HG03460 (cell line): ENCODE measurements at regions not wholly inside any gene's neighbourhood (a gene's known extent, or its start where the extent isn't known, plus 50 kb on each side); places are given as distances from the start of the nearest gene placed in this dataset.
"Not testable (repeated sequence)": the region's sequence is repeated elsewhere in the genome, so short reads cannot be mapped to it uniquely, and the experiment has no call there.

Experiments
- ATAC-seq: cut with Tn5 transposase; IDR thresholded peaks from one replicate; pipeline ENCODE4 v1.9.1; 2021; ENCODE audit not compliant: unreplicated experiment

DNA sequence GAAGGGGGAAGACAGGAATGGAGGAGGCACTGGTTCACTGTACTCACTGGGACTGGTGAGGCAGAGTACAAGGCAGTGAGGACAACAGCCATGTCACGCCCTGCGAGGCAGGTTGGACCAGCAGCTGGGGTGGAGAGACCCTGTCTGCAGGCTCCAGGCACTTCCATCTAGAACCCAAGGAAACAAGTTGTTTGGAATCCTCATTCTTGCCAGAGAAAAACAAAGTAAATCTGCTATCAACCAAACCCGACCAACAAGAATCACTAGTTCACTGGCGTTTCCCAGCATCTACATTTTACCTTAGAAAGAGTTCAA is 98.5 kb upstream of the CDYL start:
- ATAC-seq, result no peak

DNA sequence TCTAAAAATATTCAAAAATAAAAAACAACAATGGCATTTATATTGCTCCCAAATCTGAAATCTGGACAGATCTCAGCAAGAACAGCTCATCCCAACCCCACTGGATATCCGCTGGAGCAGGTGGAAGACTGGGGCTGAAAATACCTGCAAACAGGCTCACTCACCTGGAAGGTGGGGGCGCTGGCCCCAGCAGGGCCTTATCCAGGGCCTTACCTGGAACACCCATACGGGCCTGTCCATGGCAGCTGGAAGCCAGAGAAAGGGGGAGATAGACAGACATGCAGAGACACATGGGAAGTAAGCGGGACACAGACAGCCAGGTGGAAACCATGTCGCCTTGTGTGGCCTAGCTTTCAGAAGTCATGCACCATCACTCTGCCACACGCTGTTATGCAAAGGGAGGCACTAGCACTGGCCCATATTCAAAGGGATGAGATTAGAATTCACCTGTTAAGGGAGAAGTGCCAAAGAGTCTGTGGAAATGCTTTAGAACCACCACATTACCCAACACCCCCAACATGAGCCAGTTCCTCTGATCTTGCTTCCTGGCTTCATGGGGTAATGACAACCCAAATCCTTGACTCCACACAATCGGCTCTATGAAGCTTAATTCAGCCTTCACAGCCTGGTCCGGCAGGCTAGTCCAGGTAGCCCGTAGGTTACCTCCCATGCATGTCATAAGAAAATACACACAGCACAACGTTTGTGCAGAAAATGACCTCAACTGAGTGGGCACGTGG is 99.0 kb upstream of the CDYL start:
- ATAC-seq, result no peak

DNA sequence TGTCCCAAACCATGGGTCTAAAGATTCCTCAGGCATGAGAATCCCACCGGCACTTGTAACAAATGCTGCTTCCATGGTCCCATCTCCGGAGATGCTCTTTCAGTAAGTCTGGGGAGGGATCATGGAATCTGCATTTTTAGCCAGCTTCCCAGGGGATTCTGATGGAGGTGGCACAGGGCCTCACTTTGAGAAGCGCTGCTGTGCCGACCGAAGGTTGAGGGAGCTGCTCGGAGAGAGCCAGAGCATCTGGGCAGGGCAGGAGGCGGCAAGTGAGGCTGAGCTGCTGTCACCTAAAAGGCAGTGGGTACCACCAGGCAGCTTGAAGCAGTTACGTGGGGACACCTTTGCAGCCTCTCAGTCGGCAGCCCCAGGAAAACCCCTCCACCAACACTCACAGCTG is 100.2 kb upstream of the CDYL start:
- ATAC-seq, result no peak

DNA sequence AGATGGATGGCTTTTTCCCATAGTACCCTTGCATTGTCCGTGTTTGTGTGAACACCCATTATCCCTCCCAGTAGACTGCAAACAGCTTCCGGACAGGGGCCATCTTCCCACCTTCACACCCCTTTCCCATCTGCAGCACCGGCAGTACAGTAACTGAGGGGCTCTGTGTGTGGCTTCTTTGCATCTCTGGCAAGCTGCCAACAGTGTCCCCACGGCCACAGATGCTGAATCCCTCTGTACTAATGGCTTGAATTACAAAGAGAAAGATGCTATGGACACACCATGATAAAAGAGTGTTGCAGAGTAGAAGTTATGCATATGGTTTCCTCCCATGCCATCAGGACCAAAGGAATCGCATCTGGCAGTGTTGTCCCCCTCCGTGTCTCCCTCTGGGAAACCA is 101.1 kb upstream of the CDYL start:
- no peak for ATAC-seq

DNA sequence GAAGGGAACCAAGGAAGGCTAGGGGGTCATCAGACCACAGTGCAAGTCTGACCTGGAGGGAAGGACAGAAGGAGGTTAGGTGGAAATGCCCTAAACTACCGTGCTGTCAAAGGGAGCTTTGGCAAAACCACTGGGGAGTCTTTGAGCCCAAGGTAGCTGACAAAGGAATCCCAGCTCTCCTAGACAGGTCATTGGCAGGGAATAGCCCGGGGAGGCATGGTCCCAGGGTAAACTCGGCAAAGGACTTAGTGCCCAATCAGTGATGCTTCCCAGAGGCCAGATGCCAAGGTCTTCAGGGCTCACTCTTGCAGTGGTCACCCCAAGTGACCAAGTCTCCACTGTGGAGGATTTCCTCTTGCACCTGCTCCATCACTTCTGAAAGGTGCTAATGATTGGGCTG is 102.3 kb upstream of the CDYL start:
- ATAC-seq, result no peak

DNA sequence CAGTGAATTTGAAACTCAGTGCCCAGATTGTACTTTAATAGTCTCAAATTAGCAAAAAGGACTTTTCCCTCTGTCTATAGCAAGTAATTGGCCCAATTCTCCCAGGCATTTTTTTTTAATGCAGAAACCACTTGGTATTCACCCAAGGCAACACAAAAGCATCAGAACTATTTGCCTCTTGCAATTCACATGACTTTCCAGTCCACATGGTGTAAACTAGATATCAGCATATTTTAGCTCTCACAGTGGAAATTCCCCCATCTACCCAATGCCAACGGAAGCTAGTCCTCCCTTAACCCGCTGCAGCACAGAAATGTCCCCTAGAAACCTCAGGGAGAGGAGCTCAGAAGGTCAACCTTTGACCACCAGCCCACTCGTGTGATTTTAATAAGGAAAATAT is 103.4 kb upstream of the CDYL start:
- no peak for ATAC-seq

DNA sequence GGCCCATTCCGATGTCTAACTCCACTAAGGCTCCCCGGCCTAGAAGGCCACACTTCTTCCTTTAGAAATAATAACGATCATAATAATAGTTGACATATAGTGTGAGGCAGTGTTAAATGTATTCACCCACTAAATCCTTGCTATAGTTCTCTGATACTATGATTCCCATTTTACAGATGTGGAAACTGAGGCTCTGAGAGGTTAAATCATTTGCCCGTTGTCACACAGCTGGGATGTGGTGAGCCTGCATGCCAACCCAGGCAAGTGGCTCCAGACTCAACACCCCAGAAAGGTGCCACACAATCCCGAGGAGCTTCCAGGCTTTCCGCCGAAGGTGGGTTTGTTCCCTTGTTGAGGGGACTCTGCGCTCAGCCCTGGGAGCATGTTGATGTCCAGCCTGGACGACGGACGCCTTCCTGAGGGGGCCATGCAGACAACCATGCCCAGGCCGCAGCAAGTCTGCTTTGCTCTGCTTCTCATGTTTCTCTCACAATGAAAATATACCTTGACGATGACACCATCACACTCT is 104.6 kb upstream of the CDYL start:
- no peak for ATAC-seq

DNA sequence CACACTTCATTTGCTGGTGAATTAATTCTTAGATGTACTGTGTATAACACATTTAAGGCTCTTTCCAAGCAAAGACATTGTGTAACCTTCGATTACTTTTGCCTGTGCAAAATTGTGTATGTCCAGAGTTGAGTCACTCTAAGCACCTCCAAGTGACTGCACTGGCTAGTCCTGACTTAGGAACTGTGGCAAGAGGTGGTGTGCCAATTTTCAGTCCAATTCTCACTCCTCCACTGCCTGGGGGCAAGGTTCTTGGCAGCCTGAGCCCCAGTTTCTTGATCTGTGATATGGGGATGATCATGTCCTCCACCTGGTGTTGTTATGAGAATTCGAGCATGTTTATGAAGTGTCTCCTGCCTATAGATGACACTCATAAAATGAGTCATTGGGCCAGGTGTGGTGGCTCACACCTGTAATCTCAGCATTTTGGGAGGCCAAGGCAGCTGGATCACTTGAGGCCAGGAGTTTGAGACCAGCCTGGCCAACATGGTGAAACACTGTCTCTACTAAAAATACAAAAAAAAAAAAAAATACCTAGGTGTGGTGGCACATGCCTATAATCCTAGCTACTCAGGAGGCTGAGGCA is 105.3 kb upstream of the CDYL start:
- no peak for ATAC-seq

DNA sequence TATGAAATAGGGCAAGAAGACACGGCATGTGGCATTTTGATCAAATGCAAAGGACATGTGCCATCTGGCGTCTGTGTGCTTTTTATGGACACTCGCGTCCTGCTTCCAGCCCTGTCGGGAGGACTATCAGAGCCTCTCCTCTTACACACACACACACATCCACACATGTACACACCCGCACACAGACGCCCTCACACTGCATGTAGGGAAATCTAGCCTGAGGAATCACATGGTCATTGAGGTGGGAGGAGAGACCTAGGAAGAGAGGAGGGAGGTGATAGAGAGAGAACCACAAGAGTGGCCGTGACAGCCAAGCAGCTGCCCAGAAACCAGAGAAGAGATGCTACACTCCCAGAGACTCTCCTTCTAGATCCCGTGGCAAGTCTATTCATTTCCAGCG is 105.9 kb upstream of the CDYL start:
- ATAC-seq, result no peak

DNA sequence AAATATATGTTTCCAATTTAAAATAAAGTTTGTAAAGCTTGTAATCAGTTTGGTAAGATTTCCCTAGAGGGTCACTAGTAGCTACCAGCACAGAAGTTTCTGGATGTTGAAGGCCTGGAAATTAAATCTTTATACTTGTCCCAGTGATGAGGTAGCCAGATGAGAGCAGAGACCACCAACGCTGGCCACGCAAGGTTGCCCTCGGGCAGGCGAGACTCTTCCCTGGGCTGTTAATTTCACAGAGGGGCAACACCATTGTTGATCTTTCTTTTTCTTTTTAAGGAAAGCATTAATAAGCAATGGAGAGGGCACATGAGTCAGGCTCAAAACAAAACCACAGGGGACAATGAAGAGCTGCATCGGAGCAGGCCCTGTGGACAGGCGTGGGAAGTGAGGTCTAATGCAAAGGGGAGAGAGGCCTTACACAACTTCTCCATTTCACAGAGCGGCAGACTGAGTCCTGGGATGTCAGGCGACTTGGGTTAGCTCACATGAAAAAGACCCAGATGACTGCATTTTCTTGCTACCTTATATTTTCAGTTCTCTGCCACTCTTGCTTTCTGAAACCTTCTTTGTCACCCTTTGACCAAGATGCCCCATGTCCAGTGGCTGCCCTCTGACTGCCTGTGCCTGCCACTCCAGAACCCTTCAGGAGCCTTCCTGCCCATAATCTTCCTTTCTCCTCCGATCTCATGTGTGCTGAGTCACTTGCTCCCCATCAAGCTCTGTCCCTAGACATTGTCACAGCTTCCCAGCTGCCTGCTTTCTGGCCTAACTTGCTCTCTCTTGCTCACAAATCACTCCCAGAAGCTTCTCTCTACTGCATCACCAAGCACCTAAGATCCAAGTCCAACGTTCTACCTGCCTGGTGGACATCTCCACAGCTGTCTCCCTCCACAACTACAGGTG is 107.7 kb upstream of the CDYL start:
- ATAC-seq, result no peak

DNA sequence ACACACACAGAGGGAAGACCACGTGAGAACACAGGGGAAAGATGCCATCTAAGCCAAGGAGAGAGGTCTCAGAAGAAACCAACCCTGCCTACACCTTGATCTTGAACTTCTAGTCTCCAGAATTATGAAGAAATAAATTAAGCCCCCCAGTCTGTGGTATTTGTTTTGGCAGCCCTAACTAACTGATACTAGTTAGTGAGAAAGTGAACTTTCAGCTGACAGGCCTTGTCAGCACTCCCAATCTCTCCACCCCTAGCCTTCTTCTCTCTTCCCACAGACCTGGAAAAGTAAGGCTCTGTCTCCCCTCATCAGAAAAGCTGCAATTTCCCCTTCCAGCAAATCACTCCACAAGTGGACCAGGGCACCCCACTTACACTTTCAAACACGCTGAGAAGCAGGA is 108.6 kb upstream of the CDYL start:
- no peak for ATAC-seq

DNA sequence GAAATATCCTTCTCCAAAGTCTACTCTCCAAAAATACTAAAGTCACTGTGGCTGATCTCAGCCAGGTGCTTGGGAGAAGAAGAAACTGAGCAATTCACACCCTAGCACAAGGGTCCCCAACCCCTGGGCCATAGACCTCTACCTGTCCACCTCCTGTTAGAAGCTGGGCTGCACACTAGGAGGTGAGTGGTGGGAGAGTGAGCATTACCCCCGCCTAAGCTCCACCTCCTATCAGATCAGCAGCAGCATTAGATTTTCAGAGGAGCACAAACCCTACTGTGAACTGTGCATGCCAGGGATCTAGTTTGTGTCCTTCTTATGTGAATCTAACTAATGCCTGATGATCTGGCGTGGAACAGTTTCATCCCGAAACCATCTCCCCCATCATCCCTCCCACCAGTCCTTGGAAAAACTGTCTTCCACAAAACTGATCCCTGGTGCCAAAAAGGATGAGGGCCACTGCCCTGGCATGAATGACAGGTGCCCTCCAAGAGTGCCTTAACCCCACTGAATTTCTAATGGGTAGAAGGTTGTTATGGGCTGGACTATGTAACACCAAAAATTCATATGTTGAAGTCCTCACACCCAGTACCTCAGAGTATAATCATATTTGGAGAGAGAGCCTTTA is 109.2 kb upstream of the CDYL start:
- no peak for ATAC-seq

DNA sequence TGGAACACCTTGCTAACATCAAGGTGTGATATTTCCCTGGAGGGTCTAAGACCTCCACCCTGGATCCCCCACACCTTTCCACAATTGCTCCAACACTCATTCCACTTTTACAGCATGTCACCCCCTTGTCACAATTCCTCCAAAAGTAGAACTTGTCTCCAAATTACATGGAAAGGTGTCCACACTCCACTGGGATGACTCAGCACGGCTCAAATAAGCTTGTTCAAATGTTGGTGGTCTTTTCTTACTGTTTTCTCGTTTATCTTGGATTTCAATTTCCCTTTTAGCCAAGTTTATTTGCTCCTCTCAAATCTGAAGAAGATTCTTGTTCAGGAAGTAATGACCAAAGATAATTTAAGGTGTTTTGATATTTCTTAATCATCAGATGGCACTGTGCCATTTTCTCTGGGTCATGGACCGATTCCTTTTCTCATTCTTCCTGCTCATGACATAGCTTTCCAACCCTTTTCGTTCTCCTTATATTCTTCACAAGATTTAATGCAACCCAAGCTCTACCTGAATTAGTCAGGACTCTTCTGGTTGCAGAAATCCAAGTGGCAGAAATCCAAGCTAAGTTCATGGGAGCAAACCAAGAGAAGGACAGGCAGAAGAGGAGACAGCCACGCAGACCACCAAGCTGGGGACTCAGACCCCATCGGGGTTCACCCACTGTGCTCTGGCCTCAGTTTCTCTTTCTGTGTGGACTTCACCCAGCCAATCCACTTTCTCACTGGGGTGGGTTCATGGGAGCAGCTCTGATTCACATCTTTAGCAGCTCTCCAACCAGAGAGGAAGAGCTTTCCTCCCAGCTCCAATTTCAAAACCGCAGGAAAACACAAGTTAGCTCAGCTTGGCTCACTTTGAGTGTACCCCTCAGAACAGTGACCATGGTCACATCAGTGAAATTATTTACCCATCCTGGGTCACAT is 110.5 kb upstream of the CDYL start:
- no peak for ATAC-seq

DNA sequence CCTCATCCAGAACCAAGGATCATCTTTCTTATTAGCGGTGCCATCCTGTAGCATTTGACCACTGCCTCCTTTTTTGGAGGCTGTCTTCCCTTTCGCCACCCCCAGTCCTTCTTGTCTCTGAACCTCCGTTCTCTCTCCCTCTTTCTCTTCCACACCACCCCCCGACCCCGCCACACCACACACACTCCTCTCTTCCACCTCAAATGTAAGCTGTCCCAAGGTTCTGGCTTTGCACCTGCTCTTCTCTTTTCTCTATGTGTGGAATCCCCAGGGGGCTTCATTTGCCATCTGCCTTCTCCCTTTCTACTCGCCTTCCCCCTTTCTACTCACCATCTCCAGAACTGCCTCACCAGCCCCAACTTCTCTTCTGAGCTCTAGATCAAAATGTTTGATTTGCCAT is 111.3 kb upstream of the CDYL start:
- ATAC-seq, result no peak

DNA sequence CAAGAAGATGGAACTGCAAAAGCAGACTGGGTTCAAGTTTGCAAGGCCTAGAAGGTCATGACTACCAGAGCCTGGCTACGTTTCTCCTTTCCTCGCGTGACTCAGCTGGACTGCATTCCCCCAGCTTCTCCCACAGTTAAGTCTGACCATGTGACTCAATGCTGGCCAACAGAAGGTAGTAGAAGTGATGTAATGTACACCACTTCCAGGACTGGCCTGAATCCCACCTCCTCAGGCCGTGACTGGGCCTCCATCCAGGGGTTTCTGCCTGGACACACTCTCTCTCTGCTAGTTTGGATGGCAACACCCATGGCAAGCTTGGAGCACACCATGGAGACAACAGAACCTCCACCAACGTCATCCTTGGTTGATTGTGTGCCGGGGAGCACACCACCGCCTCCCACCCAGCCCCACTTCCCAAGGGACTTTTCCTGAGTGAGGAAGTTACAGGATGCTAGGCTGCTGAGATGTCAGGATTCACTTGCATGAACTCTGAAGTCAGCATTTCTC is 112.0 kb upstream of the CDYL start:
- ATAC-seq, result no peak

DNA sequence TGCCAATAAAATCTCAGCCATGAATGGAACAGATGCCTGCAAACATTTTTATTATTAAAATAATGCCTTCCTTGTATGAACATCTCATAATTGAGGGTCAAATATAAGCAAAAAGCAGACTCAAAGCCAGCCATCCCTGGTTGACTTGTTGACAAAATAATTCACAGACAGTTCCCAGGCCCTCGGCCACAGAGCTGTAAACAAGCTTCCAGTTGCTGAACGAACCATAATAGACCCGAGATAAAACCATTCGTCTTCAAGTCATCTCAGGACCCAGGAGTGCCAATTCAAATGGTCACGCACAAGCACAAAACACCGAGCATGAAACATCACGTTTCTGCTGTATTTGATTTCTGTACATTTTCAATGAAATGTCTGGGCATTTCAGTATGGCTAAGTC is 113.3 kb upstream of the CDYL start:
- ATAC-seq, result no peak

DNA sequence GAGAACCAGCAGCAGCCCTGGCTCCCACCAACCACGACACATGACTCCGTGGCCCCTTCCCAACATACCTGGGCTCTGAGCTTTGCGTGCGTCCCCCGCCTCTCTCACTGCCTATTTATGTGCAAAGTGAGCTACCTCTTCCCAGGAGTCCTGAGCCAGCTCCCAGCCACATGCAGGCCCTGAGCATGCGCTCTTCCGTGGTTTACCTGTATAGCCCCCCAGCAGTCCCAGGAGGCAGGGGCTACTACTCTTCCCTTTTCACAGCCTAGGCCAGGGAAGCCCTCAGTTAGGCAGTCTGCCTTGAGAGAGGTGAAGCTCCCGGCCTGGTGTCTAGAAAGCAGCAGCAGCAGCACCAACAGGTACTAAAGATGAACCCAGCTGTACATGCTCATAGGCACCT is 114.8 kb upstream of the CDYL start:
- no peak for ATAC-seq

DNA sequence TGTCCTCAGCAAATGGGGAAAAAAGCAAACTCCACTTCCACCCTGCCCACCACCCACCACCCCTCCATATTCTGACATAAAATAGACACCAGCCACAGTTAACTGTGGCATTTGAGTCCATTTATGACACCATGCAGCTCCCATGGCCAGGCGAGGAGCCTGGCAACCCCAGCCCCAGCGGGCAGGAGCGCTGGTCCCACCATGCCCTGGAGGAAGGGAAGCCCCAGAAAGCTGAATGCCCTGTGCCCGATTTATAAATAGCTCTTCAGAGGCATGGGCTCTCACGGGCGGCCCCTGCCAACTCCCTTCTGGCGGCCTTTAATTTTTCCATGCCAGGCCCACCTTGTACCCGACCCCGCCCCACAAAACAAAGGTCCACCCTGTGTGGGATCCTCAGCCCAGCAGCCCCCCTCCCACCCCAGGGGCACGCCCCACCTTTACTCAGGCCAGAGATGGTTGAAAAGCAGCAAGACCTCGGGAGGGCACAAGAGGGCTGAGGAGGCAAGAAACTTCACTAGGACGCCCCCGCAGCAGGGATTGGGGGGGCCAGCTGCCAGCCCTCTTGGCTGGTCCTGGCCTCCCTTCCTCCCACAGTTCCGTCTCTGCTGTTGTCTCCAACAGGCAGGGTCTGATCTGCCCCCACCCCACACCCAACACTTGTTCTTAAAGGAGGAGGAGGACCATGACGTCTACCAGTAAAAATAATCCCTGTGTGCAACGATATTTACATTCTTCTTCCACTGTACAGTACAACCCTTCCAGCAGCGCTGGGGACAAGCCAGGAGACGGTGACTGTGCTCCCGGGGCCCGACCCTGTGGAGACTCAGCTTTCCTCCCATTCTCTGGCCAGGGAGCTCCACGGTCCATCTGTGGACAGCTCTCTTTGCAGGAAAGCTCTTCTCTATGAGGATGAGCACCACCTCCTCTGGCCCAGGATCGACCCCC is 115.6 kb upstream of the CDYL start:
- no peak for ATAC-seq

DNA sequence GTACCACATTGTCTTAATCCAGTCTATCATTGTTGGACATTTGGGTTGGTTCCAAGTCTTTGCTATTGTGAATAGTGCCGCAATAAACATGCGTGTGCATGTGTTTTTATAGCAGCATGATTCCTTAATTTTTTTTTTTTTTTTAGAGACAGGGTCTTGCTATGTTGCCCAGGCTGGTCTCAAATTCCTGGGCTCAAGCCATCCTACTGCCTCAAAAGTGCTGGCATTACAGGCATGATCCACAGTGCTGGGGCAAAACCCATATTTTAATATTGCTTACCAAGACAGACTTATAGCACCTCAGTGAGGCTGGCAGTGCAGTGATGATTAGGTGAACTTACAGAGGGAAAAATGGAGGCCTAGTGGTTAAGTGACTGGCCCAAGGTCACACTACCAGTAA is 116.5 kb upstream of the CDYL start:
- ATAC-seq, result not testable (repeated sequence)
